ENCODE measurements at regions not wholly inside any gene's neighbourhood (a gene's known extent, or its start where the extent isn't known, plus 50 kb on each side); places are given as distances from the start of the nearest gene placed in this dataset.

GRCh38 chr4:25481648-25482047 lies 104.6 kb downstream of the ANAPC4 start (continued):
- TF ChIP-seq ZBTB33 (IDR thresholded peaks at IDR 0.05; ENCODE audit: extremely low read depth, insufficient replicate concordance, low read length), result no peak
- TF ChIP-seq RAD21 (IDR thresholded peaks at IDR 0.05; ENCODE audit: low read depth), result no peak
- TF ChIP-seq CBX3 (IDR thresholded peaks at IDR 0.05; ENCODE audit: low read depth), result no peak
- TF ChIP-seq TCF7L2 (IDR thresholded peaks at IDR 0.05; ENCODE audit: borderline replicate concordance, extremely low read depth, insufficient read depth, insufficient read length), result no peak
- TF ChIP-seq MAX (IDR thresholded peaks at IDR 0.05), result no peak
- no peak for TF ChIP-seq SP1 (IDR thresholded peaks at IDR 0.05; ENCODE audit: low read depth)

GRCh38 chr4:25484243-25484721 lies 107.2 kb downstream of the ANAPC4 start:
- Histone ChIP-seq H3K4me1 (ENCODE audit: control insufficient read depth in 1 of 2, insufficient read depth in 2 of 2, low read length in 2 of 2) (no peaks in the 10 kb centered on the region), H3K9me3 (ENCODE audit: control insufficient read depth in 1 of 2, insufficient read depth in 1 of 2, low read depth in 1 of 2, low read length in 2 of 2) (peaks cover 0 to 4% of the 10 kb centered on the region in 2 experiments; a peak in 1 of 4 replicates), H3K9me2 (ENCODE audit: insufficient read depth) (no peaks in the 10 kb centered on the region), H3K36me3 (ENCODE audit: control insufficient read depth in 1 of 2, insufficient read depth in 2 of 2, low read length in 2 of 2) (no peaks in the 10 kb centered on the region), H3K9ac (ENCODE audit: low read length) (no peak overlapping the region), H3K27ac (ENCODE audit: low read depth, low read length) (no peak overlapping the region), H3K27me3 (ENCODE audit: insufficient read depth, low read length) (no peaks in the 10 kb centered on the region), H4K20me1 (ENCODE audit: insufficient read depth) (no peaks in the 10 kb centered on the region), H3K79me2 (ENCODE audit: insufficient read depth, low read length) (no peaks in the 10 kb centered on the region), H2AFZ (ENCODE audit: low read depth, low read length, poor library complexity, severe bottlenecking) (no peak overlapping the region), H3K4me3 (replicated peaks in 1 of 2; ENCODE audit: low read depth in 1 of 2, low read length in 2 of 2) (no peak overlapping the region), H3K4me2 (ENCODE audit: low read length) (no peak overlapping the region)
- ChIA-PET CTCF (no interaction called here), POLR2A (no interaction called here), RAD21 (ENCODE audit: low non-redundant PET in 1 of 2, low total read pairs in 2 of 2, uncharacterized antibody in 2 of 2, unreplicated experiment in 2 of 2) (interaction anchor here in 1 of 2 experiments (0.5 kb wide), 1 partner anchor 129 kb away, joined by 6 read pairs; no protein-coding TSS in a partner anchor)
- DNase-seq (ENCODE audit: low read depth, low spot score), result no peak
- BruUV-seq (replicated peaks), result no TSS peak
- intact Hi-C loops (cut with micrococcal nuclease), result no loop called here
- ATAC-seq, result no peak
- TF ChIP-seq CBX3 (IDR thresholded peaks at IDR 0.05; ENCODE audit: low read depth) (no peak), EZH2 (IDR thresholded peaks at IDR 0.05) (no peak), CTCF (IDR thresholded peaks at IDR 0.05 in 2 of 3, conservative IDR thresholded peaks at IDR 0.05 in 1 of 3; ENCODE audit: borderline replicate concordance in 1 of 3, insufficient read depth in 1 of 3, low read depth in 2 of 3, low read length in 2 of 3) (no peak), POLR2A (IDR thresholded peaks at IDR 0.05; ENCODE audit: borderline replicate concordance, extremely low read depth, insufficient read depth, insufficient read length) (no peak), EZH2phosphoT487 (IDR thresholded peaks at IDR 0.05; ENCODE audit: borderline replicate concordance) (no peak), CEBPB (IDR thresholded peaks at IDR 0.05; ENCODE audit: low read depth) (no peak), JUND (IDR thresholded peaks at IDR 0.05) (no peak), MAX (IDR thresholded peaks at IDR 0.05) (no peak), ZBTB33 (IDR thresholded peaks at IDR 0.05; ENCODE audit: extremely low read depth, insufficient replicate concordance, low read length) (no peak), EGR1 (IDR thresholded peaks at IDR 0.05; ENCODE audit: low read depth) (no peak), ZFX (IDR thresholded peaks at IDR 0.05) (no peak), SRF (IDR thresholded peaks at IDR 0.05; ENCODE audit: low read depth) (no peak), SP1 (IDR thresholded peaks at IDR 0.05; ENCODE audit: low read depth) (no peak), ELF1 (IDR thresholded peaks at IDR 0.05; ENCODE audit: borderline replicate concordance, low read depth) (no peak), ZNF274 (IDR thresholded peaks at IDR 0.05; ENCODE audit: low read depth, low read length) (no peak), YY1 (IDR thresholded peaks at IDR 0.05; ENCODE audit: extremely low read depth, insufficient replicate concordance, low read depth, low read length) (no peak)
